ENCODE measurements at regions not wholly inside any gene's neighbourhood (a gene's known extent, or its start where the extent isn't known, plus 50 kb on each side); places are given as distances from the start of the nearest gene placed in this dataset.
A peak's percentile ranks its signal among the peaks of the same experiment; 100 is the strongest.

DNA sequence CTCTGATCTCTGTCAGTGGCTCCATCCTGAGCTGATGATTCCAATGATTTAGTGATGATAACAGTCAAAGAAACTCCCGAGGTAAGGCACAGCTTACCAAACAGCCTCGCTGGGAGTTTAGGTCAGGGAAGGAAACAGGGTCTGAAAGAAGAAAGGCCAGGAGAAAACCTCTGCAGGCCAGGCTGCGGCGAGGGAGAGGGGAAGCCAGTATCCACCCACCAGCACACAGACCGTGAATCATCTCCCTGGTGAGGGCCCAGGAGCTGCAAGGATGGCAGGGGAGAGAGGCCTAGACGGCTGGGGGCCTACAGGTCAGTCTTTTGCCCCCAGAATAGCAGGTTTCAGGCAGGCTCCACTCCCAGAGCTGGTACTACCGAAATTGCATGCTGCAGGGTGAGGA lies 590.5 kb downstream of the CCDC171 start:
- H3K4me1 ChIP-seq (replicated peaks in 1 of 2), result peaks cover 6% of the 10 kb centered on the region in 2 donors
- no peak overlapping the region for H3K4me3 ChIP-seq
- H3K36me3 ChIP-seq (replicated peaks in 1 of 2), result no peaks in the 10 kb centered on the region
- no peak overlapping the region for H3K27ac ChIP-seq
- H3K27me3 ChIP-seq, result no peaks in the 10 kb centered on the region
- no peak for DNase-seq
- intact Hi-C loops (cut with DNase I), result no loop called here
- no peaks in the 10 kb centered on the region for H3K9me3 ChIP-seq (replicated peaks in 1 of 3)
- no peak for TF ChIP-seq POLR2A (IDR thresholded peaks at IDR 0.05)
- TF ChIP-seq, protein P1, sequence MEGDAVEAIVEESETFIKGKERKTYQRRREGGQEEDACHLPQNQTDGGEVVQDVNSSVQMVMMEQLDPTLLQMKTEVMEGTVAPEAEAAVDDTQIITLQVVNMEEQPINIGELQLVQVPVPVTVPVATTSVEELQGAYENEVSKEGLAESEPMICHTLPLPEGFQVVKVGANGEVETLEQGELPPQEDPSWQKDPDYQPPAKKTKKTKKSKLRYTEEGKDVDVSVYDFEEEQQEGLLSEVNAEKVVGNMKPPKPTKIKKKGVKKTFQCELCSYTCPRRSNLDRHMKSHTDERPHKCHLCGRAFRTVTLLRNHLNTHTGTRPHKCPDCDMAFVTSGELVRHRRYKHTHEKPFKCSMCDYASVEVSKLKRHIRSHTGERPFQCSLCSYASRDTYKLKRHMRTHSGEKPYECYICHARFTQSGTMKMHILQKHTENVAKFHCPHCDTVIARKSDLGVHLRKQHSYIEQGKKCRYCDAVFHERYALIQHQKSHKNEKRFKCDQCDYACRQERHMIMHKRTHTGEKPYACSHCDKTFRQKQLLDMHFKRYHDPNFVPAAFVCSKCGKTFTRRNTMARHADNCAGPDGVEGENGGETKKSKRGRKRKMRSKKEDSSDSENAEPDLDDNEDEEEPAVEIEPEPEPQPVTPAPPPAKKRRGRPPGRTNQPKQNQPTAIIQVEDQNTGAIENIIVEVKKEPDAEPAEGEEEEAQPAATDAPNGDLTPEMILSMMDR (IDR thresholded peaks at IDR 0.05), result no peak
- 64 to 90% (median 79%) methylated on average over 4 to 7 of the region's 7 CpGs for WGBS, 4 donors

DNA sequence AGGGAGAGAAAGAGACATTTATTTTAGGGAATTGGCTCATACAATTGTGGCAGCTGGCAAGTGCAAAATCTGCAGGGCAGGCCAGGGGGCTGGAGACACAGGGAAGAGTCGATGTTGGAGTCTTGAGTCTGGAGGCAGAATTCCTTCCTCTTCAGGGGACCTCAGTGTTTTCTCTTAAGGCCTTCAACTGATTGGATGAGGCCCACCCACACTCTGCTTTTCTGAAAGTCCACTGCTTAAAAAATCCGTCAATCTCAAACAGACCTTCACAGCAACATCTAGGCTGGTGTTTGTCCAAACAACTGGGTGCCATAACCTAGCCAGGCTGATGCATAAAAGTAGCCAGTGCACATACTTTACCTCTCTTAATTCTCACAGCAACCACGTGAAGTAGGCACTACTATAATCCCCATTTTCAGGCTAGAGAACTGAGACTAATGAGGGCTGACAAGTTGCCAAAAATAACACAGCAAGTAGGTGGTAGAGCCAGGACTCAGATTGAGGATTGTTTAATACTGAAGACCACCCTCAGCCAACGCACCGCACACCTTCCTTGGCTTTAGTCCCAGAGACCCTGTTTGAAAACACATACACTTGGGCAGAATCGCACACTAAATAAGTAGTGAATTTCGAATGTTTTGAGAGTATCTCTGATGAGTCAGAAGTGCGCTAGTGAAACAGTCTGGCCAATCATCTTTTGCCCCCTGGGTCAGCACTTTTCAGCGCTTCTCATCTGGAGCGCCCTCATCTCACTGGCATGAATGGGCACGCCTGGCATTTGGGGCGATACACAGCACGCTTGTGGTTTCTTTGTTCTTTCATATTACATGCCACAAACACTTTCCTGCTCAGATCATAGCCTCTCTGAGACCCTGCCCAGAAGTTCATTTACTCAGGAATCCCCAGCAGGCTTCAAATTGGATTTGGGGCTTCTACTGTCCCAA lies 591.4 kb downstream of the CCDC171 start:
- intact Hi-C loops (cut with DNase I), result no loop called here
- no peak overlapping the region for H3K27ac ChIP-seq
- H3K9me3 ChIP-seq (replicated peaks in 1 of 3), result no peaks in the 10 kb centered on the region
- H3K36me3 ChIP-seq (replicated peaks in 1 of 2), result no peaks in the 10 kb centered on the region
- TF ChIP-seq, protein P1 (IDR thresholded peaks at IDR 0.05), result no peak
- no peak for TF ChIP-seq POLR2A (IDR thresholded peaks at IDR 0.05)
- no peak for DNase-seq
- H3K4me3 ChIP-seq, result no peak overlapping the region
- H3K27me3 ChIP-seq, result no peaks in the 10 kb centered on the region
- WGBS, 4 donors, result 93 to 96% (median 94%) methylated on average over 13 of the region's 13 CpGs
- H3K4me1 ChIP-seq (replicated peaks in 1 of 2), result peaks cover 6% of the 10 kb centered on the region in 2 donors

DNA sequence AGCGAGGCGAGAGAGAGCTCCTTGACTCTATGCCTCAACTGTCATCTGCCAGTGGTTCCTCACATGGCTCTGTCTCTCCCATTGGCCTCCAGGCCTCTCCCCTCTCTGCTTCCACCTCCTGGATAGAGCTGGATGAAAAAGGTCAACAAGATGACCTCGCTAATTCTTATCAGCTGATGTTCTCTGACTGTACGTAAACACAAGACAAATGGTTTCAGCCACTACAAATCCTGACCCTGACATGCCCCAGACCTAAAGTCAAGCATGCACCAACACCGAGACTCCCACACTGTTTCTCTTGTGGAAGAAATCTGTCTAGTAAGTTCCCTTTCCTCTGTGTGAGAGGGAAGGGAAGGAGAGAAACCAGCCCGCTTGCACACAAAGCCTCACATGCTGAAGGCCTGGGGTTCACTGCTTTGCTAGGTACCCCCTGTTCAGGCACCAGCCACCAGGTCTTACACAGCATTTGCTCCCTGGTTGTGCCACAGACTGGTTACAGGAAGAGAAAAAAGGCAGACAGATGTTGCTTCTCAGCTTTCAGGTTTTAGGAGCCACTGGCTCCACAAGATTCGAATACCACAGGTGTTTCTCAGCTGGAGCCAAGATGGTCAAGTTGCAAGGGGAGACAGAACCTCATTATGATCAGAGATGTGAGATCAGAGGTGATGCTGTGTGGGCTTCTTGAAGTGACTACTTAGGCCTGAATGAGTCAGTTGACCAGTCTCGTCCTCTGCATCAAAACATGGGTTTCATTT lies 592.5 kb downstream of the CCDC171 start:
- no peaks in the 10 kb centered on the region for H3K27me3 ChIP-seq
- H3K4me1 ChIP-seq (replicated peaks in 1 of 2), result peaks cover 6 to 11% of the 10 kb centered on the region in 2 donors
- TF ChIP-seq, protein P1 (IDR thresholded peaks at IDR 0.05), result no peak
- TF ChIP-seq POLR2A (IDR thresholded peaks at IDR 0.05), result no peak
- no peak overlapping the region for H3K4me3 ChIP-seq
- no peaks in the 10 kb centered on the region for H3K36me3 ChIP-seq (replicated peaks in 1 of 2)
- no peak overlapping the region for H3K27ac ChIP-seq
- WGBS, 4 donors, result 57 to 74% (median 66%) methylated on average over 8 of the region's 8 CpGs
- DNase-seq, result peak in 2 of 7 donors; percentile 24 to 35
- intact Hi-C loops (cut with DNase I), result no loop called here
- H3K9me3 ChIP-seq (replicated peaks in 1 of 3), result no peaks in the 10 kb centered on the region

DNA sequence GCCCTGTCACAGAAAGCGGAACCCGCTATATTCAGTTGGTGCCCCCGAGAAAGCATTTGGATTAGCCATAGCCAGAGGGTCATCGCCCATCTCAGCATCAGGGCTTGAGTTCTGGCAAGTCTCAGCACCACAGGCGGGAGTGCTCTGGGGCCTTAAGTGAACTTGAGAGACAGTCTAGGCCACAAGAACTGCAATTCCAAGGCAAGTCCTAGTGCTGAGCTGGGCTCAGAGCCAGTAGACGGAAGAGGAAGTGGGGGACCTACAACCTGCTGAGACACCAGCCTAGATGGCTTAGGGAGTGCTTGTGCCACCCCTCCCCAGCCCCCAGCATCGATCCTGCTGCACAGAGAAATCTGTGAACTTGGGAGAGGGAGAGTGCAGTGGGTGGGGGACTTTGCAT lies 594.9 kb downstream of the CCDC171 start:
- H3K9me3 ChIP-seq (replicated peaks in 1 of 3), result no peaks in the 10 kb centered on the region
- no peaks in the 10 kb centered on the region for H3K36me3 ChIP-seq (replicated peaks in 1 of 2)
- peaks cover 6 to 19% of the 10 kb centered on the region in 2 donors for H3K4me1 ChIP-seq (replicated peaks in 1 of 2)
- intact Hi-C loops (cut with DNase I), result no loop called here
- TF ChIP-seq, protein P1 (IDR thresholded peaks at IDR 0.05), result no peak
- TF ChIP-seq POLR2A (IDR thresholded peaks at IDR 0.05), result no peak
- 80 to 87% (median 84%) methylated on average over 6 to 7 of the region's 7 CpGs for WGBS, 4 donors
- peak in 1 of 7 donors; percentile 27 for DNase-seq
- no peaks in the 10 kb centered on the region for H3K27me3 ChIP-seq
- H3K27ac ChIP-seq, result no peak overlapping the region
- H3K4me3 ChIP-seq, result no peak overlapping the region

All from adrenal gland (tissue), 9 donors.